Lung (tissue), 11 donors: ENCODE measurements at regions not wholly inside any gene's neighbourhood (a gene's known extent, or its start where the extent isn't known, plus 50 kb on each side); places are given as distances from the start of the nearest gene placed in this dataset.

Experiments used
- ATAC-seq: fragments of 200-7000 bp; cut with Tn5 transposase; one replicate; pipeline ENCODE4 v1.9.1; 2020; ENCODE audit warnings: moderate number of reproducible peaks; ENCODE audit not compliant: insufficient read depth, low FRiP score
- DNase-seq, 3 donors: peaks; one replicate each; pipeline ENCODE4 v3.0.0-alpha.2; 2013 to 2017
- H3K27ac ChIP-seq, 2 donors: one replicate each; pipeline ENCODE4 v1.5.1; 2013; ENCODE audit warnings: mild to moderate bottlenecking in 2 of 2, moderate library complexity in 2 of 2, control low read depth in 1 of 2, inconsistent platforms in 1 of 2, low read depth in 1 of 2, low read length in 1 of 2
- H3K27me3 ChIP-seq, 3 donors: one replicate each; pipeline ENCODE4 v1.5.1; 2013; ENCODE audit warnings: low read length in 2 of 3; ENCODE audit not compliant: control insufficient read depth in 3 of 3, insufficient read depth in 3 of 3
- H3K36me3 ChIP-seq, 4 donors: one replicate each; pipeline ENCODE4 v1.5.1; 2013; ENCODE audit warnings: low read length in 4 of 4, mild to moderate bottlenecking in 1 of 4, moderate library complexity in 1 of 4; ENCODE audit not compliant: control insufficient read depth in 4 of 4, insufficient read depth in 4 of 4
- H3K4me1 ChIP-seq, 5 donors: one replicate each; pipeline ENCODE4 v1.5.1; 2013; ENCODE audit warnings: low read length in 5 of 5, mild to moderate bottlenecking in 2 of 5, moderate library complexity in 1 of 5; ENCODE audit not compliant: control insufficient read depth in 5 of 5, insufficient read depth in 5 of 5
- H3K4me3 ChIP-seq: one replicate; pipeline ENCODE4 v1.5.1; 2013; ENCODE audit warnings: mild to moderate bottlenecking, control low read depth, moderate library complexity
- H3K9ac ChIP-seq, 2 donors: one replicate each; pipeline ENCODE4 v1.5.1; 2013; ENCODE audit warnings: low read length in 2 of 2, control low read depth in 1 of 2; ENCODE audit not compliant: insufficient read depth in 1 of 2
- H3K9me3 ChIP-seq, 4 donors: one replicate each; pipeline ENCODE4 v1.5.1; 2013; ENCODE audit warnings: low read length in 3 of 4, mild to moderate bottlenecking in 1 of 4, moderate library complexity in 1 of 4; ENCODE audit not compliant: control insufficient read depth in 4 of 4, insufficient read depth in 3 of 4
- CTCF ChIP-seq: IDR thresholded peaks from 2 replicates; pipeline ENCODE4 v1.5.1; 2012; ENCODE audit warnings: mild to moderate bottlenecking; ENCODE audit errors: control extremely low read depth, extremely low read depth
- WGBS, 2 donors: extraction: QIAGEN DNeasy Blood & Tissue Kit; methylation state at CpG; one replicate each; pipeline ENCODE4 v1.1.7; 2013; 5-methylcytosine and 5-hydroxymethylcytosine counted together
- donor health status: control.
- donor health status: control.
- donor health status: Bipolar disorder and iron deficiency.
- donor health status: healthy.
- donor health status: DM: yes; HTN: yes; CAD: no.

GRCh38 chr5:84673785-84674184 is 289.1 kb upstream of the EDIL3 start:
- no peak for TF ChIP-seq CTCF
- ATAC-seq (no peak), DNase-seq (no peak)
- WGBS, 2 donors = 86 to 90% methylated on average over 3 of the region's 3 CpGs
- Histone ChIP-seq H3K27ac (no peak overlapping the region), H3K9me3 (peaks cover 0 to 6% (median 3%) of the 10 kb centered on the region in 4 donors), H3K36me3 (no peaks in the 10 kb centered on the region), H3K9ac (no peak overlapping the region), H3K27me3 (no peaks in the 10 kb centered on the region), H3K4me1 (no peaks in the 10 kb centered on the region), H3K4me3 (no peak overlapping the region)

- Histone ChIP-seq H3K4me1 (peaks cover 0 to 3% (median 0%) of the 10 kb centered on the region in 5 donors), H3K9me3 (peaks cover 0 to 6% (median 3%) of the 10 kb centered on the region in 4 donors), H3K27me3 (no peaks in the 10 kb centered on the region), H3K36me3 (no peaks in the 10 kb centered on the region), H3K4me3 (no peak overlapping the region), H3K9ac (no peak overlapping the region), H3K27ac (no peak overlapping the region)
- WGBS, 2 donors = 84 to 88% methylated on average over 3 of the region's 3 CpGs
- TF ChIP-seq CTCF = no peak
- peak in 2 of 3 donors; percentile 31 to 48 for DNase-seq
- ATAC-seq = no peak
Observed at GRCh38 chr5:84667576-84667975, 282.9 kb upstream of the EDIL3 start.

GRCh38 chr5:84650429-84650828 is 265.7 kb upstream of the EDIL3 start:
- H3K9me3 ChIP-seq = no peaks in the 10 kb centered on the region
- no peak for DNase-seq
- H3K9ac ChIP-seq = no peak overlapping the region
- no peak overlapping the region for H3K27ac ChIP-seq
- WGBS, 2 donors = 28 to 63% methylated on average over 1 of the region's 1 CpG
- no peaks in the 10 kb centered on the region for H3K36me3 ChIP-seq
- H3K4me3 ChIP-seq = no peak overlapping the region
- no peaks in the 10 kb centered on the region for H3K4me1 ChIP-seq
- no peaks in the 10 kb centered on the region for H3K27me3 ChIP-seq
- no peak for TF ChIP-seq CTCF
- ATAC-seq = no peak

GRCh38 chr5:84647581-84647980 is 262.9 kb upstream of the EDIL3 start:
- H3K27ac ChIP-seq = no peak overlapping the region
- no peaks in the 10 kb centered on the region for H3K36me3 ChIP-seq
- H3K9me3 ChIP-seq = no peaks in the 10 kb centered on the region
- WGBS, 2 donors = 74 to 79% methylated on average over 2 of the region's 2 CpGs
- no peak for DNase-seq
- H3K4me1 ChIP-seq = no peaks in the 10 kb centered on the region
- H3K27me3 ChIP-seq = no peaks in the 10 kb centered on the region
- H3K4me3 ChIP-seq = no peak overlapping the region
- no peak for TF ChIP-seq CTCF
- no peak overlapping the region for H3K9ac ChIP-seq
- ATAC-seq = no peak
